GM12878 (cell line): ENCODE measurements at regions not wholly inside any gene's neighbourhood (a gene's known extent, or its start where the extent isn't known, plus 50 kb on each side); places are given as distances from the start of the nearest gene placed in this dataset.

Source experiments
- CEBPB ChIP-seq, 2 experiments: fragments of 150-350 bp in 1 of 2; IDR thresholded peaks; 2 replicates each; pipeline ENCODE4 v1.6.1; 2012 to 2014; ENCODE audit warnings: low read depth in 2 of 2, low read length in 2 of 2, borderline replicate concordance in 1 of 2, inconsistent platforms in 1 of 2
- CTCF ChIP-seq, 3 experiments: IDR thresholded peaks in 2 of 3; conservative IDR thresholded peaks in 1 of 3; 2 replicates each; pipeline ENCODE4 v1.5.1; 2011; ENCODE audit warnings: low read depth in 3 of 3, low read length in 3 of 3, mild to moderate bottlenecking in 3 of 3, control low read depth in 2 of 3, moderate library complexity in 2 of 3, inconsistent platforms in 1 of 3, mixed read lengths in 1 of 3; ENCODE audit not compliant: control insufficient read depth in 2 of 3, insufficient read depth in 1 of 3; ENCODE audit errors: extremely low read depth in 1 of 3
- EP300 ChIP-seq, 2 experiments: fragments of 150-350 bp in 1 of 2; IDR thresholded peaks; 2 replicates each; pipeline ENCODE4 v1.6.1; 2011 to 2012; ENCODE audit warnings: low read depth in 2 of 2, low read length in 2 of 2, borderline replicate concordance in 1 of 2, improper control_type of control experiment in 1 of 2, inconsistent platforms in 1 of 2; ENCODE audit not compliant: control insufficient read depth in 1 of 2
- FOS ChIP-seq: IDR thresholded peaks from 3 replicates; pipeline ENCODE4 v1.6.1; 2011; ENCODE audit warnings: borderline replicate concordance; ENCODE audit not compliant: insufficient read length; ENCODE audit errors: extremely low read depth
- FOXK2 ChIP-seq: fragments of 450-650 bp; IDR thresholded peaks from 2 replicates; pipeline ENCODE4 v1.6.1; 2017; ENCODE audit warnings: mild to moderate bottlenecking, moderate library complexity
- KLF5 ChIP-seq: fragments of 450-650 bp; IDR thresholded peaks from 2 replicates; pipeline ENCODE4 v1.6.1; 2014; ENCODE audit warnings: mild to moderate bottlenecking; ENCODE audit not compliant: partially characterized antibody
- MYC ChIP-seq: IDR thresholded peaks from 2 replicates; pipeline ENCODE4 v1.6.1; 2011; ENCODE audit warnings: mild to moderate bottlenecking, low read length, moderate library complexity, inconsistent platforms; ENCODE audit not compliant: insufficient read depth, insufficient replicate concordance, insufficient read length, severe bottlenecking
- POLR2A ChIP-seq: IDR thresholded peaks from 2 replicates; pipeline ENCODE4 v1.6.1; 2011; ENCODE audit warnings: low read depth, mild to moderate bottlenecking, low read length
- POLR2AphosphoS5 ChIP-seq: IDR thresholded peaks from 2 replicates; pipeline ENCODE4 v1.6.1; 2011; ENCODE audit warnings: mild to moderate bottlenecking, low read length, inconsistent platforms
- USF2 ChIP-seq: IDR thresholded peaks from 2 replicates; pipeline ENCODE4 v1.6.1; 2011; ENCODE audit warnings: low read depth, low read length, improper control_type of control experiment, borderline replicate concordance

DNA sequence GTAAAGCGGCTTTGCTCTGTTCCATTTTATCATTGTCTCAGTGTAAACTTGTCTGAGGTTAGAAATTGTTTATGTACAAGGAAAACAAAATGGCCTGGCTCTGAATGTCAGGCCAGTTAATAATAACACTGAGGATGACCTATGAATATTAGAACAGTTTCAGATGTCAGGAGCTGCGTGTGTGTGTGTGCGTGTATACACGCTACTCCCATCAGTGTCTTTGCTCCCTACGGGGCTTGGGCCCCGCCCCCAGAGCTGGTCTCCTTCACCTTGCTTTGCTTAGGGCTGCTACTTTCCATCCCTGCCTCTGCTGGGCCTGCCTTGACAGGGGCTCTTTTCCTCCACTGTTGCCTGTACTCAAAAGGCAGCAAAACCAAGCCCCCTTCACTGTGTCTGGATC lies 142.3 kb upstream of the BET1 start:
- TF ChIP-seq MYC (no peak), USF2 (no peak), CTCF (IDR thresholded peaks at IDR 0.05 in 2 of 3, conservative IDR thresholded peaks at IDR 0.05 in 1 of 3; ENCODE audit: control insufficient read depth in 2 of 3, extremely low read depth in 1 of 3, insufficient read depth in 1 of 3, low read depth in 3 of 3, low read length in 3 of 3) (no peak), FOXK2 (no peak), POLR2AphosphoS5 (no peak), POLR2A (no peak), FOS (no peak), KLF5 (no peak), EP300 (IDR thresholded peaks at IDR 0.05; ENCODE audit: borderline replicate concordance in 1 of 2, control insufficient read depth in 1 of 2, low read depth in 2 of 2, low read length in 2 of 2) (no peak), CEBPB (IDR thresholded peaks at IDR 0.05; ENCODE audit: borderline replicate concordance in 1 of 2, low read depth in 2 of 2, low read length in 2 of 2) (no peak)
